NCI-H2227 treated with DMSO at 0.1 percent for 48 hours (cell line): ENCODE measurements at regions not wholly inside any gene's neighbourhood (a gene's known extent, or its start where the extent isn't known, plus 50 kb on each side); places are given as distances from the start of the nearest gene placed in this dataset.

Experiments
- DNase-seq: peaks from one replicate; lab custom pipeline; 2025; lab: John Stamatoyannopoulos, UW

GRCh38 chr3:159127021-159127392 is 325.2 kb downstream of the MFSD1 start:
- DNase-seq, result no peak

GRCh38 chr3:159128628-159129027 is 326.8 kb downstream of the MFSD1 start:
- no peak for DNase-seq

GRCh38 chr3:159130108-159130507 is 328.3 kb downstream of the MFSD1 start:
- DNase-seq, result no peak

- DNase-seq, result no peak
These were observed 329.5 kb downstream of the MFSD1 start for GRCh38 chr3:159131376-159131775.

GRCh38 chr3:159137949-159138348 is 336.1 kb downstream of the MFSD1 start:
- no peak for DNase-seq

DNA sequence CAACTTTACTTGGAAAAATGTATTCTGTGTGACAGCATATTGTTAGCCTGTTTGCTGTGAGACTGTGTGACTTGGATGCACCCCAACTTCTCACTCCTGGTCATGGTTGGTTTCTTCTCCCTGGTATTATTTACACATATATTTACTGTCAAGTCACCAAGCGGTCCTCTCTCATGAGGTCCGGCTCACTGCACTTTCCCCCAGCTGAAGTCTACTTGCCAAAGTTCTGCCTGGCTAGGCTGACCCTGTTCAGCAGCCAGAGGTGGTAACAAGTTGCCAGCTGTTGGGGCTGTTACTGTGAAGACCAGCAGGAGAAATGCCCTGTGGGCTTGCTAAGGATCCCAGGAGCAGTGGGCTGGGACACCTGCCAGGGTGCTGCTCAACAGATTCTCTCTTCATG is 337.5 kb downstream of the MFSD1 start:
- DNase-seq, result no peak

DNA sequence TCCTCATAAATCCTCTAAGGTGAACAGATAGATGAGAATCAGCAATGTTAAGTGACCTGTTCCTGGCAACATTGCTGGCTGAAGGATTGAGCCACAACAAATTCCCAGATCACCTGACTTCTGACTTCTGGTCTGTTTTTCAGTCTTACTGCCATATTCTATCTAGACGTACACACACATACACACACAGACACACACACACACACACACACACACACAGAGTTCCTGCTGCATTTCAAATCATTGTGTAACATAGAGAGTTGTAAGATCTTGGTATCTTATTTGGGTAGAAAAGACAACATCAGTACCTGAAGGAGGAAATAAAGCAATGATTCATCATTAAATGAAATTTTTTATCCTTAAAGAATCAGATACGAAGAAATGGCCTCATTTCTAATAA is 342.6 kb downstream of the MFSD1 start:
- DNase-seq, result no peak

GRCh38 chr3:159144891-159145290 is 343.0 kb downstream of the MFSD1 start:
- no peak for DNase-seq

- no peak for DNase-seq
These were observed 344.5 kb downstream of the MFSD1 start for GRCh38 chr3:159146392-159146791.

DNA sequence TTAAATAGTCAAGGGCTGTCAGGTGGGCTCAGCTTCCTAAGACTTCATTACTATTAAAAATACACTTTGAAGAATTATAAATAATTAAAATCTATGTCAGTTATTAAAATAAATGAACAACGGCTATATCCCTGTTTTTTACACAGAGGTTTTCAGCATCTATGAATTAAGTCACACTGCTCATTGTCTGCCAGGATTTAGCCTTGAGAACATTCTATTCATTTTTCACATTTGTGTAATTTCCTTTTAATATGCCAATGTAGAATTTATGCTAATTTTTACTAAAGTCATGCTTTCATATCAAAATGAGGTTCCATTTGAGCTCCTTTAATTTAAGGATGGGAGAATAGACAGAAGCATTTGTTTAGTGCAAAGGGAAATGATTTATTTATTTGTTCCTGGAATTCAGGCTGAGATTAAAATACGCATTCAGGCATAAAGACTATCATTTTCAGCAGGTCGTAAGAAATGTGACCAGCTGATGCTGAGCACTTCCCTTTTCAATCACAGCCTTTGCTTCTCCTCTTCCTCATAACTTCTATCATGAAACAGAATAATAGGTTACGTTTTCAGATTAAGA is 345.1 kb downstream of the MFSD1 start:
- no peak for DNase-seq

- no peak for DNase-seq
These were observed 346.0 kb downstream of the MFSD1 start for GRCh38 chr3:159147813-159148212.

GRCh38 chr3:159148466-159148865 is 346.6 kb downstream of the MFSD1 start:
- DNase-seq, result no peak

GRCh38 chr3:159149131-159149530 is 347.3 kb downstream of the MFSD1 start:
- no peak for DNase-seq

DNA sequence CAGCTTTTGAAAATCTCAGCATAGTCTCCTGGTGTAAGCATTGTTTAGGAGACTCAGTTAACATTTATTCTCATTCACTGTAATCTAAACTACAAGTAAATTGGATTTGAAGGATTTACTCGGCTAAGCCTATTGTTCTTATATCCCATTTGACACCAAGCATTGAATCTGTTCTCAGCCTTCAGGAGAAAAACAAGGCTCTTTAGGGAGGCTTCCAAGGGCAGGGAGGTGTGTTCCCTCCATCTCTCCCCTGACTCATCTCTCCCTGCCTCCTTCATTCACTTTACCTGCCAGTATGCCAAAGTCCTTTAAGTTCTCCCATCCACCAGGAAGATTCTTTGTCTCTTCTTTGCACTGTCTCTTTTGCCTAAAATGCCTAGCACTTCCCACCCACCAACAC is 347.8 kb downstream of the MFSD1 start:
- DNase-seq, result no peak

GRCh38 chr3:159150180-159150579 is 348.3 kb downstream of the MFSD1 start:
- no peak for DNase-seq

GRCh38 chr3:159151130-159151529 is 349.3 kb downstream of the MFSD1 start:
- DNase-seq, result no peak

- no peak for DNase-seq
These were observed 355.4 kb downstream of the MFSD1 start for GRCh38 chr3:159157275-159157674.

- no peak for DNase-seq
These were observed 356.4 kb downstream of the MFSD1 start for GRCh38 chr3:159158213-159158612.

DNA sequence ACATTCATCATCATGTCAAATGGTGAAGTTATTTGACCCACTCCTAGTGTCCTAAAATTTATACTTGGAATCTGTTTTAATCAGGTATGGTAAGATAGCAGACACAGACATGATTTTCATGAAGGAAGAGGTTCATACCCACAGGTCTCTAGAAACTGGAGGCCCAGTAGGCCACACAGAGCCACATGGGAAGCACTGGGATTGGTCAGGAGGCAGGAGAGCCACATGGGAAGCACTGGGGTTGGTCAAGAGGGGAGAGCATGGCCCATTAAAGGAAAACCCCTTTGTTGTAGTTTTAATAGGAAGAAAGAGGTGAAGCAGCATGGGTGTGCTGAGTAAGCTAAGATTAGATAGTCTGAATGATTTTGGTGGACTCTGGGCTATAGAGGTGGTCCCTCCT is 356.9 kb downstream of the MFSD1 start:
- no peak for DNase-seq

DNA sequence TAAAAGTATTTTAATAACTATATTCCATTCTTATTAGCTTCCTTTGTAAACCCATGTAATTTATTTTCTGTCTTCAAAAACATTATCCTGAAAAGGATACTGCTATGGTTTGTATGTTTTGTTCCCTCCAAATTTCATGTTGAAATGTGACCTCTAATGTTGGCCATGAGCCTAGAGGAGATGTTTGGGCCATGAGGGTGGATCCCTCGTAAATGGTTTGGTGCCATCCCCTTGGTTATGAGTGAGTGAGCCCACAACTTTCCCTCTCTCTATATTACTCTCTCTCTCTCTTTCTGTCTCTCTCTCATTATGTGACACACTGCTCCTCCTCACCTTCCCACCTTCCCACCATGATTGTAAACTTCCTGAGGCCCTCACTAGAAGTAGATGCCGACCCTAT is 357.7 kb downstream of the MFSD1 start:
- no peak for DNase-seq

- no peak for DNase-seq
These were observed 361.8 kb downstream of the MFSD1 start for GRCh38 chr3:159163656-159164055.

DNA sequence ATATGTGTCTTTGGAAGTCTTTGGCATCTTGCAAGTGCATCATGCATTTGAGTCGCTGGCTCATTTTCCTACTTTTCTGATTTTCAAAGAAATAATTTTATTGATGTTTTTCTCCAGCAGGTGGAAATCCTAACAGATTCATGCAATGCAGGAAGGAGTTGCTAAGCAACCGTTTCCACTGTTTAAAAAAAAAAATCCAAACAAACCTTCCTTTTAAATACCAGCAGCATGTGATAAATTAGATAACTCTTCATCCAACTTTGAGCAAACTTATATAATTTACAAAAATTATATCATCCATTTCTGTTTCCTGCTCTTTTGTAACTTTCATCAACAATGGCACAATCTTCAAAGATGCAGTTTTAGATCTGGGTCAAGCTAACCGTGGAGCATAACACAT is 364.1 kb downstream of the MFSD1 start:
- DNase-seq, result no peak

DNA sequence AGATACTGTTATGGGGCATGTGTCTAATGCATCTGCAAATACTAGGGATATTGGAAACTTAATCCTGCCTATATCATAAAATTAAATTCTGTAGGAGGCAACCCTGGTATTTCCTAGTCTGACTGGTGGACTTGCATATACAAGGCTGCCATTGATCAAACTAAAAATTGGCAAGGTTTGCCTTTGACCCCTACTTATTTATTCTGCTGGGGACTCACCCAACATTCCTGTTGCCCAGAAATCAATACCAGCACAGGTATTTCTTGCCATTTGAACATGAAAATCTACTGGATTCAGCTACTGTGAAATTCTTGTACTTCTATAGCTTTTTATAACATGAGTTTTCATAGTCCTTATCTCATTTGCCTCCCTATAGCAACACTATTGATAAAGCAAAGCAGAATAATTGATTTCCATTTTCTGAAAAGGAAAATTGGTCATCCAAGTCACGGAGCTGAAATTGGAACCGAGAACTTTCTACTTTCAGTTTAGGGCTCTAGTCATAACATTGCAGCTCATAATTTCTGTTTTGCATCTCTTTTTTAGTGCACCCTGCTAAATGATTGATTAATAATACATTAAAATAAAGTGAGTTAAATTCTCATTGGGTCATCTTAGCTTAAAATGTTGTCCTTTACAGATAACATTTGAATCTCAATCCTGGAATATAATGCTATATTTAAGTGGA is 365.2 kb downstream of the MFSD1 start:
- DNase-seq, result no peak

- no peak for DNase-seq
These were observed 366.9 kb downstream of the MFSD1 start for GRCh38 chr3:159168788-159169187.
